ENCODE measurements at regions not wholly inside any gene's neighbourhood (a gene's known extent, or its start where the extent isn't known, plus 50 kb on each side); places are given as distances from the start of the nearest gene placed in this dataset.

- no peak for TF ChIP-seq CTCF (IDR thresholded peaks at IDR 0.05)
- TF ChIP-seq POLR2A (IDR thresholded peaks at IDR 0.05), result no peak
- TF ChIP-seq EP300 (IDR thresholded peaks at IDR 0.05), result no peak
- no peak for TF ChIP-seq POLR2AphosphoS5 (IDR thresholded peaks at IDR 0.05)
These were observed 1823.2 kb upstream of the CDH6 start for GRCh38 chr5:29370248-29370647.
